ENCODE measurements at regions not wholly inside any gene's neighbourhood (a gene's known extent, or its start where the extent isn't known, plus 50 kb on each side); places are given as distances from the start of the nearest gene placed in this dataset.

DNA sequence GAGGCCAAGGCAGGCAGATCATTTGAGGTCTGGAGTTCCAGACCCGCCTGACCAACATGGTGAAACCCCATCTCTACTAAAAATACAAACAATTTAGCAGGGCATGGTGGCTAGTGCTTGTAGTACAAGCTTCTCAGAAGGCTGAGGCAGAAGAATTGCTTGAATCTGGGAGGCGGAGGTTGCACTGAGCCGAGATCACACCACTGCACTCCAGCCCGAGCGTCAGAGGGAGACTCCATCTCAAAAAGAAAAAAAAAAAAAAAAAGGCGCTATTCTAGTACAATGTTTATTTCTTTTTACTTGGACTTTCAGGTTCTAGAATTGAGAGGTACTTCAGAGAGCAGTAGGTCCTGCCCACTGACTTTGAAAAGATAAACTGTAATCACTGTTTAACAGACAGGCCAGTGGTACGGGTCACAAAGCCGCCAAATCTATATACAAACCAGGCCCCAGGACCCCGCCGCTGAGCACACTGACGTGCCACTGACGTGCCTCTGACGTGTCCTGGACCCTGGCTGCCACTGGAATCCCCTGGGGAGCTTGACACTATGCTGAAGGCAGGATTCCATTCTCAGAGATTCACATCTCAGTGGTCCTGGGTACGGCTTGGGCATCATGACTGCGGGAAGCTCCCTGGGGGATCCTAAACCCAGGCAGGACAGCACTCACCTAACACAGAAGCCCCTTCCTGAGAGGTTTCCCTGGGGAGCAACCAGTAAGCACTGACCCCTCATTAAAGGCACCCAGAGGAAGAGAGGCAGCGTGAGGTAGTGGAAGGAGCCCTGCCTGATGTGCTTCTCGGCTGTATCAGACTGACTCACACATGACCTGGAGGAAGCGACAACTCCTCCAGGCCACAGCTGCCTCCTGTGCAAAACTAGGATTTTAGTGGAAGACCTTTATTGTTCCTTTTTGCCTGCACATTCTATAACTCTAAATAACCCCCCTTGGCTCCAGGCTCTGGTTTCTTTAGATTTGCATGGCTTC is 197.8 kb upstream of the MEIS1 start:
- TF ChIP-seq, protein P1, sequence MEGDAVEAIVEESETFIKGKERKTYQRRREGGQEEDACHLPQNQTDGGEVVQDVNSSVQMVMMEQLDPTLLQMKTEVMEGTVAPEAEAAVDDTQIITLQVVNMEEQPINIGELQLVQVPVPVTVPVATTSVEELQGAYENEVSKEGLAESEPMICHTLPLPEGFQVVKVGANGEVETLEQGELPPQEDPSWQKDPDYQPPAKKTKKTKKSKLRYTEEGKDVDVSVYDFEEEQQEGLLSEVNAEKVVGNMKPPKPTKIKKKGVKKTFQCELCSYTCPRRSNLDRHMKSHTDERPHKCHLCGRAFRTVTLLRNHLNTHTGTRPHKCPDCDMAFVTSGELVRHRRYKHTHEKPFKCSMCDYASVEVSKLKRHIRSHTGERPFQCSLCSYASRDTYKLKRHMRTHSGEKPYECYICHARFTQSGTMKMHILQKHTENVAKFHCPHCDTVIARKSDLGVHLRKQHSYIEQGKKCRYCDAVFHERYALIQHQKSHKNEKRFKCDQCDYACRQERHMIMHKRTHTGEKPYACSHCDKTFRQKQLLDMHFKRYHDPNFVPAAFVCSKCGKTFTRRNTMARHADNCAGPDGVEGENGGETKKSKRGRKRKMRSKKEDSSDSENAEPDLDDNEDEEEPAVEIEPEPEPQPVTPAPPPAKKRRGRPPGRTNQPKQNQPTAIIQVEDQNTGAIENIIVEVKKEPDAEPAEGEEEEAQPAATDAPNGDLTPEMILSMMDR (IDR thresholded peaks at IDR 0.05) = no peak
- TF ChIP-seq POLR2A (IDR thresholded peaks at IDR 0.05) = no peak

Data from suprapubic skin (tissue), 3 donors.